RKO (cell line): ENCODE measurements at regions not wholly inside any gene's neighbourhood (a gene's known extent, or its start where the extent isn't known, plus 50 kb on each side); places are given as distances from the start of the nearest gene placed in this dataset.

Source experiments
- DNase-seq: peaks from one replicate; pipeline ENCODE4 v3.0.0-alpha.2; 2016; ENCODE audit warnings: low spot score

GRCh38 chr10:3482200-3482993 is 302.6 kb downstream of the KLF6 start:
- peak; percentile 90 for DNase-seq

- DNase-seq, result no peak
Measured at GRCh38 chr10:3481496-3481895, 303.5 kb downstream of the KLF6 start.

GRCh38 chr10:3480990-3481315 is 304.1 kb downstream of the KLF6 start:
- DNase-seq, result no peak

GRCh38 chr10:3480281-3480989 is 304.6 kb downstream of the KLF6 start:
- no peak for DNase-seq

- DNase-seq, result no peak
Measured at GRCh38 chr10:3478632-3479240, 306.2 kb upstream of the PITRM1 start.

GRCh38 chr10:3478153-3478552 is 305.6 kb upstream of the PITRM1 start:
- no peak for DNase-seq

- DNase-seq, result no peak
Measured at GRCh38 chr10:3477683-3478082, 305.1 kb upstream of the PITRM1 start.

- no peak for DNase-seq
Measured at GRCh38 chr10:3476640-3477448, 304.3 kb upstream of the PITRM1 start.

GRCh38 chr10:3476186-3476585 is 303.6 kb upstream of the PITRM1 start:
- no peak for DNase-seq

GRCh38 chr10:3475367-3475766 is 302.8 kb upstream of the PITRM1 start:
- no peak for DNase-seq

GRCh38 chr10:3474266-3474665 is 301.7 kb upstream of the PITRM1 start:
- no peak for DNase-seq

- DNase-seq, result no peak
Measured at GRCh38 chr10:3473271-3473670, 300.7 kb upstream of the PITRM1 start.

- DNase-seq, result no peak
Measured at GRCh38 chr10:3472287-3473051, 299.9 kb upstream of the PITRM1 start.

- DNase-seq, result no peak
Measured at GRCh38 chr10:3471927-3472286, 299.3 kb upstream of the PITRM1 start.

- DNase-seq, result no peak
Measured at GRCh38 chr10:3471472-3471871, 298.9 kb upstream of the PITRM1 start.

GRCh38 chr10:3470191-3470590 is 297.6 kb upstream of the PITRM1 start:
- no peak for DNase-seq

- DNase-seq, result no peak
Measured at GRCh38 chr10:3469639-3470020, 297.0 kb upstream of the PITRM1 start.

GRCh38 chr10:3468919-3469638 is 296.5 kb upstream of the PITRM1 start:
- no peak for DNase-seq

GRCh38 chr10:3467052-3467951 is 294.7 kb upstream of the PITRM1 start:
- peak; percentile 82 for DNase-seq

GRCh38 chr10:3465406-3465891 is 292.9 kb upstream of the PITRM1 start:
- no peak for DNase-seq
